SK-N-SH treated with all-trans-retinoic acid at 6 μM for 48 hours (cell line): ENCODE measurements at regions not wholly inside any gene's neighbourhood (a gene's known extent, or its start where the extent isn't known, plus 50 kb on each side); places are given as distances from the start of the nearest gene placed in this dataset.

Source experiments
- ZC3H10 ChIP-seq: fragments of 250-450 bp; sonication (Bioruptor Pico); IDR thresholded peaks from 2 replicates; pipeline ENCODE4 v1.5.1; 2021; ENCODE audit warnings: mild to moderate bottlenecking, moderate library complexity
- ZNF8 ChIP-seq: fragments of 450-650 bp; formaldehyde crosslinking; IDR thresholded peaks from 2 replicates; pipeline ENCODE4 v1.5.0; 2020; ENCODE audit warnings: mild to moderate bottlenecking, moderate library complexity
- TF ChIP-seq, protein P1 (sequence below): fragments of 250-450 bp; sonication (Bioruptor Pico); IDR thresholded peaks from 2 replicates; pipeline ENCODE4 v1.5.1; 2020; ENCODE audit warnings: low read depth, mild to moderate bottlenecking, moderate library complexity

DNA sequence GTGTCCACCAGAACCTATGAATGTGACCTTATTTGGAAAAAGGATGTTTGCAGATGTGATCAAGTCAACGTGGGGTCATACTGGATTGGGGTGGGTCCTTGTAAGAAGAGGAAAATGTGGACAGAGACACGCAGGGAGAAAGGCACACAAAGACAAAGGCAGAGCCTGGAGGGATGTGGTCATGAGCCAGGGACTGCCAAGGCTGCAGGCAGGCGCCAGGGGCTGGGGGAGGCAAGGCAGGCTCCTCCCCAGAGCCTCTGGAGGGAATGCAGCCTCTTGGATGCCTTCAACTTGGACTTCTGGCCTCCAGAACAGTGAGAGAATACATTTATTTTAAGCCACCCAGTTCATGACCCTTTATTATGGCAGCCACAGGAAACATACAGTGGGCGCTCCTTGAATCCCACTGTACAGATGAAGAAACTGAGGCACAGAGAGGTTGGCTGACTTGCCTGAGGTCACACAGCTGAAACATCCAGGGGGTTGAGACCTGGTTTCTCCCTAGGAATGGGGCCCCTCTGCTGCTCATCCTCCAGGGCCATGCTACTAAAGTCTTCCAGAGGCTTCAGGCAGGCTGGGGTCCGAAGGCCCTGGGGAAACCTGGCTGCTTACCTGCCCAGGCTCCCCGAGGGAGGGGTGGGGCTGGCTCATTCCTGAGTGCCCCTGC is 99.7 kb downstream of the RFLNA start:
- TF ChIP-seq, protein P1, sequence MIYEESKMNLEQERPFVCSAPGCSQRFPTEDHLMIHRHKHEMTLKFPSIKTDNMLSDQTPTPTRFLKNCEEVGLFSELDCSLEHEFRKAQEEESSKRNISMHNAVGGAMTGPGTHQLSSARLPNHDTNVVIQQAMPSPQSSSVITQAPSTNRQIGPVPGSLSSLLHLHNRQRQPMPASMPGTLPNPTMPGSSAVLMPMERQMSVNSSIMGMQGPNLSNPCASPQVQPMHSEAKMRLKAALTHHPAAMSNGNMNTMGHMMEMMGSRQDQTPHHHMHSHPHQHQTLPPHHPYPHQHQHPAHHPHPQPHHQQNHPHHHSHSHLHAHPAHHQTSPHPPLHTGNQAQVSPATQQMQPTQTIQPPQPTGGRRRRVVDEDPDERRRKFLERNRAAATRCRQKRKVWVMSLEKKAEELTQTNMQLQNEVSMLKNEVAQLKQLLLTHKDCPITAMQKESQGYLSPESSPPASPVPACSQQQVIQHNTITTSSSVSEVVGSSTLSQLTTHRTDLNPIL (CRISPR knock-in tag): no peak
- TF ChIP-seq ZNF8 (CRISPR knock-in tag) (no peak), ZC3H10 (CRISPR knock-in tag) (no peak)
